Activated T-cell treated with anti-CD3 and anti-CD28 coated beads for 4 hours (primary cell): ENCODE measurements at regions not wholly inside any gene's neighbourhood (a gene's known extent, or its start where the extent isn't known, plus 50 kb on each side); places are given as distances from the start of the nearest gene placed in this dataset.
"Not testable (repeated sequence)": the region's sequence is repeated elsewhere in the genome, so short reads cannot be mapped to it uniquely, and the experiment has no call there.

ENCODE experiments used
- DNase-seq: peaks from one replicate; pipeline ENCODE4 v3.0.0-alpha.2; 2020

DNA sequence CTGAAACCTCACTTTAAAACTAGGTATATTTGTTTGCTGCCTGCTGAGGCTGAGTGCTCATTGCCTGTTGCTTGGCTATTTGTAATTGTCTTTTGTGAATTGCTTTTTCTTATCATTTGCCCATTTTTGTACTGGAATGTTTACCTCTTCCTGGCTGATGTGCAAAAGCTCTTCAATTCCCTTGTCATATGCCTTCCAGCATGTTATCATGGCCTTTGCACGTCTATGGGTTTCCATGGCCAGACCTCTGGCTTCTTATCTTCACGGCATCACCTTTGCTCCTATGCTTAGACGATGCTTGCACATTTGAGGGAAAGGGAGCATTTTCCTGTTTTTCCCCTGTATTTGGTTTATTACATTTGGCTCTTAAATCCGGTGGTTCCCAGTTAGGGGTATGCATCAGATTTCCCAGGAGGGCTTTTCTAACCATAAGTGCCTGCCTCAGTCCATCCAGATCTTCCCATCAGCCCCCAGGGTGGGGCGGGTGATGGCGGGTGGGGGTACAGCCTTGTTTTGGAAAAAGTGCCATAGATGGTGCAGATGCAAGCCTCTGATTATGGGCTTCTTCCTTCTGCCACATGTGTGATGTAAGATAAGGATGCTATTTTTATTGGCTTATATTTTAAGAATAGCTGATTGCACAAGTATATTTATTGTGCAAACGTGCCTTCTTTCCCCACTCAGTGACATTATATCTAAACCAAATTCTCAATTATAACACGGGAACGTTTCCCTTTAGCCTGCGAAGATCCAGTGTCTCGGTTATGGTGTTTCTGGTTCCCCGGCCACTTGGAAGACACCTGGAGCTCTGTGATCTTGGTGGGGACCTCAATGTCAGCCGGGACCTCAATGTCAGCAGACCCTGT lies 70.6 kb upstream of the SEPTIN5 start:
- DNase-seq = no peak

DNA sequence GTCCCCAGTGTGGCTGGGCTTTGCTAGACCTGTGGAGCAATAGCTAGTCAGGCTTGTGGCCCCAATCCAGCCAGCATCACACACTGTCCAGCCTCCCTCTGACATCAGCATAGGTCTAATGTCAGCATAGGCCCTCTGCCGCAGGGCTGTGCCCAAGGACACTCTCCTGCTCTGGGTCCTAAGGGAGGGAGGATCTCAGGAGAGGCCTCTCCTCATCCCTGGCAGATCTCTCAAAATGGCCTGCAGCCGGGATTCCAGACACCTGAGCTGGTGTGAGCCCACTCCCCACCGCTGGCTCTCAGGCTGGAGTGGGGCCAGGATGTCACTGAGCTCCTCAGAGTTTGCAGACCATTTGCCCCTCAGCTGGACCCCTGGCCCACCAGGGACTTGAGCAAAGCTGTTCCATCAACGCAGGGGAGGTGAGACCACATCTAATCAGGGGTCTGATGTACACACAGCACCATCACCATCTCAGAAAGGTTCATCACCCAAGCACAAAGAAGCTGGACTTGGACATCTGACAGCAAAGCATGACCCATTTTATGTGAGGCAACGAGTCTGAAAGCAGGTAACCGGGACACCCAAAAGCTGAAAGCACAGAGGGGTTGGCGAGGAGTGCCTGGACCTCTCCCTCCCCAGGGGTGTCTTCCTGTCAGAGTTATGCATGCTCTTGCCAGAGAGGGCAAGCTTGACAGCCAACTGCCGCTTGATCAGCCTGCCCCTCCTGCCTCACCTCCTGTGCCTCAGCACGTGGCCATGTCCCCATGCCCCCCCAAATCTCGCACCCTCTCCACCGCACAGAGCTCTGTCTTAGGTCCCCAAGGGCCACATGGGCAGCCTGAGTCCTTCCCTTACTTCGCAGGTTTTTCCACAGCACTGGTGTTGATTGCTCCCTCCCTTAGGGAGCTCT lies 69.7 kb upstream of the SEPTIN5 start:
- no peak for DNase-seq

DNA sequence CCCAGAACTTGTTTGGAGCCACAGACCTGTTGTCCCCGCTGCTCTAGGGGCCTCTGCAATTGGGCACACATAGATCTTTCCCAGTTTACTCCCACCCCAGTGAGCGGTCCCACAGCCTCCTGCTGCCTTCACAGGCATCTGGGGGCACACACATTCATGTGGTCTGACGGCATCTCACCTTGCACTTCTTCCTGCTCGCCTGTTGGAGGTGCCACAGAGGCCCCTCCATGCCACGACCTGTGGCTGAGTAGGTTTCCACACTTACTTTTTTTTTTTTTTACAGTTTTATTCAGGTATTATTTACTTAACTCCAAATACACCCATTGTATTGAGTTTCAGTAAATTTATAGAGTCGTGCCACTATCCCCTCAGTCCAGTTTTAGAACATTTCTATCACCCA lies 68.9 kb upstream of the SEPTIN5 start:
- no peak for DNase-seq

DNA sequence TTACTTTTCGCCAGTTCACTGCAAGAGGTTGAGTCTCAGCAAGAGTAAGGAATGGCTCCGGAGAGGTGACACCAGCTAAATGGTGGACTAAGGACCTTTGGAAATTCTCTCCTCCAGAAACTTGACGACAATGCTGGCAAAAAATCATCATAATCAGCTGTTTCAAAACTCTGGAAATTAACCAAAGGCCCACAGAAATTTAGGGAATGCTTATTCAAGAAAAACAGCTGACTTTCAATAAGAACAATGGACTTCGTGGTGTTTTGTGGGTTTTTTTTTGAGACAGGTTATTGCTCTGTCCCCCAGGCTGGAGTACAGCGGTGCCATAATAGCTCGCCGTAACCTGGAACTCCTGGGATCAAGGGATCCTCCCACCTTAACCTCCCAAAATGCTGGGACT lies 68.4 kb upstream of the SEPTIN5 start:
- DNase-seq = no peak

DNA sequence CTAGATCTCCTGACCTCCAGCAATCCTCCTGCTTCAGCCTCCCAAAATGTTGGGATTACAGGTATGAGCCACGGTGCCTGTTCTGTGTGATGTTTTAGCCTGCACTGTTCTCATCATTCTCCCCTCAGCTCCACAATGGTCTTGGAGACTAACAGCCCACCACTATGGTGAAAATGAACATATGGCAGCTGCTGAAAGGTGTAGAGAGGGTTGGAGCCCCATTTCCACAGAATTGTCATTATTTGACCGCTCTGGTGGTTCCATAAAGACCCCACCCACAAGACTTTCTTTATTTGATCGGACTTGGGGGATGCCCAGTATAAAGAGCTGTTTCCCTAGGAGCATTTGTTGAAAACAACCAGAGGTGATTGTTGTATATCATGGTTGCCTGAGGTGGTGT lies 67.9 kb upstream of the SEPTIN5 start:
- DNase-seq = no peak

DNA sequence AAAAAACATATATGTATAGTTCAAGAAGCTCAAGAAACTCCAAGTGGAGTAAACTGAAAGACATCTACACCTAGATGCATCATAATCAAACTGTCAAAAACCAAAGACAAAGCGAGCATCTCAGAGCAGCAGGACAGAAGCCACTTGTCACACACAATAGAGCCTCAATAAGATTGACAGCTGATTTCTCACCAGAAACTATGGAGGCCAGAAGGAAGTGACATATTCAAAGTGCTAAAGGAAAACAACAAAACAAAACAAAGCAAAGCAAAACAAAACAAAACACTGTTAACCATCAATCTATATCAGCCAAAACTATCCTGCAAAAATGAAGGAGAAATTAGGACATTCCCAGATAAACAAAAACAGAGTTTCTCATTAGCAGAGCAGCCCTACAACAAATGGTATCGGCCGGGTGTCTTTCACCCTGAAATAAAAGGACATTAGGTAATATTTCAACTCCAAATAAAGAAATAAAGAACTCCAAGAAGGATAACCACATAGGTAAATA lies 65.8 kb upstream of the SEPTIN5 start:
- DNase-seq = no peak

DNA sequence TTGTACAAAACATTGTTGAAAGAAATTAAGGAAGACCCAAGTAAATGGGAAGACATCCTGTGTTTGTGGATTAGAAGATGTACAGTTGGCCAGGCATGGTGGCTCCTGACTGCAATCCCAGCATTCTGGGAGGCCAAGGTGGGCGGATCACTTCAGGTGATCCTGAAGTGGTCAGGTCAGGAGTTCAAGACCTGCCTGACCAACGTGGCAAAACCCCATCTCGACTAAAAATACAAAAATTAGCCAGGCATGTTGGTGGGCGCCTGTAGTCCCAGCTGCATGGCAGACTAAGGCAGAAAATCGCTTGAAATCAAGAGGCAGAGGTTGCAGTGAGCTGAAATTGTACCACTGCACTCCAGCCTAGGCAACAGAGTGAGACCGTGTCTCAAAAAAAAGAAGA lies 62.0 kb upstream of the SEPTIN5 start:
- no peak for DNase-seq

DNA sequence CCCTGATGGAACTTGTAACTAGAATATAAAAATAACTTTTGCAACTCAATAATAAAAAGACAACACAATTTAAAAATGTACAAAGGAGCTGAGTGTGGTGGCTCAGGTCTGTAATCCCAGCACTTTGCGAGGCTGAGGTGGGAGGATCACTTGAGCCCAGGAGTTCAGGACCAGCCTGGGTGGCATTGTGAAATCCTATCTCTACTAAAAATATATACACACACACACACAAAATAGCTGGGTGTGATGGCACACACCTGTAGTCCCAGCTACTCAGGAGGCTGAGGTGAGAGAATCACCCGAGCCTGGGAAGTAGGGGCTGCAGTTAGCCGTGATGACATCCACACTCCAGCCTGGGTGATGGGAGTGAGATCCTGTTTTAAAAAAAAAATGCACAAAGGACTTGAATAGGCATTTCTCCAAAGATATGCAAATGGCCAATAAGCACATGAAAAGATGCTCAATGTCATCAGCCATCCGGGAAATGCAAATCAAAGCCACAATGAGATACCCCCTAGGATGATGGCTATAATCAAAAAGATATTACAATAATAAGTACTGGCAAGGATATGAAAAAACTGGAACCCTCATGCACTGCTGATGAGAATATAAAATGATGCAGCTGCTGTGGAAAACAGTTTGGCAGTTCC lies 59.8 kb upstream of the SEPTIN5 start:
- no peak for DNase-seq

DNA sequence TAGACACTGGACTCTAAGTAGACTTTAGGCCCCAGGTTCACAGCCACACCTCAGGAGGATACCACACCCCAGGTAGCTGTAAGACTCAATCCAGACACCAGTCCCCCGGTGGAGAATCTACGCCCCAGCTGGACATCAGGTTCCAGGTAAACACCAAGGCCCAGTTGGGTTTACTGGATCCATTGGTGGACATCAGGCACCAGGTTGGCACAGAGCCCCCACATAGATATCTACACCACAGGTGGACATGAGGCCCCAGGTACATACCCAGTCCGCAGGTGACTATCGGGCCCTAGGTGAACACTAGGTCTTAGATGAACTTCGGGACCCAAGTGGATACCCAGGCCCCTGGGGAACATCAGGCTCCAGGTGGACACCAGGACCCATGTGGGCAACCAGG lies 58.9 kb upstream of the SEPTIN5 start:
- DNase-seq = no peak

DNA sequence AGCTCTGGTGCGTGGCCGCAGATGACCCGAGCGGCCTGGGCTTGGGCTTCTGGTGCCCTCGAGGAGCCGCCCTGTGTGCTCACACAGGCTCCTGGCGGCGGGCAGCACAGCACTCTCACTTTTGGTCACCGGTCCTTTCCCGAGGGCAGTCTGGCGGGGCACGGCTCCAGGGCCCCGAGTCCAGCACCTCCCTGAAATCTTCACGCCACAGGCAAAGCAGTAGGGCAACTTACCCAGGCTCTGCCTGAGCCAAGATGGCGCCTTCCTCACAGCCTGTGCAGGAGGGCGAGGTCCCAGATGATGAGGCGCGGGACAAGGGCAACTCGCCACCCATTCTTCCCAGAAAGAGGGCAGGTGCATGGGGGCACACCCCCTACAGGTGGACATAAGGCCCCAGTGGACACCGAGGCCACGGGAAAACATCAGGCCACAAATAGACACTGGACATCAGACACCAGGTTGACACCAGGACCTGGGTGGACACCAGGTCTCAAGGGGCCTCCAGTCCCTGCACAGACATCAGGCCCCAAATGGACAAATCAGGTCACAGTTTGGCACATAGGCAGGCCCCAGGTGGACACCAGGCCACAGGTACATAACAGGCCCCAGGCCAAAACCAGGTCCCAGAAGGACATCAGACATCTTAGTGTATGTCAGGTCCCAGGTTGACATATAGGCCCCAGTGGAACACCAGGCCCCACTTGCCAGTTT lies 57.6 kb upstream of the SEPTIN5 start:
- no peak for DNase-seq

DNA sequence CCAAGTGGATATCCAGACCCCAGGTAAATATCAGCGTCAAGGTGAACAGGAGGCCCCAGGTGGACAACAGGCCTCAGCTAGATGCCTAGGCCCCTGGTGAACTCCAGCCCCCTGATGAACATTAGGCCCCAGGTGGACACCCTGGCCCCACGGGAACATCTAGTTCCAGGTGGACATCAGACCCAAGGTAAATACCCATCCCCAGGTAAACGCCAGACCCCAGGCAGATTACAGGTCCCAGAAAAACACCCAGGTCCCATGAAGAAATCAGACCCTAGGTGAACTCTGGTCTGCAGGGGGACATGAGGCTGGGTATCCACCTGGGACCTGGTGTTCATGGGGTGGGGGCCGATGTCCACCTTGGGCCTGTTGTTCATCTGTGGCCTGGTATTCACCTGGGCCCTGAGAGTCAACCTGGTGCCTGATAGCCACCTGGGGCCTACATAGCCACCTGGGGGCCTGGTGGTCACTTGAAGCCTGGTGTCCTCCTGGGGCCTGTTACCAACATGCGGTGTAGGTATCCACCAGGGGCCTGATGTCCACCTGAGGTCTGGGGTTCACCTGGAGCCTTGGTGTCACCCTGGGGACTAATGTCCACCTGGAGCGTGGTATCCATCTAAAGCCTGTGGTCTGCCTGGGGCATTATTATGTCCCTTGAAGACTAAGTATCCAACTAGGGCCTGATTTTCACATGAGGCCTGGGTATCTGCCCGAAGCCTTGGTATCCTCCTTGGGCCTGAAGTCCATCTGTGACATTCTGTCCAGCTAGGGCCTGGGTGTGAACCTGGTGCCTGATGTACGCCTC lies 56.8 kb upstream of the SEPTIN5 start:
- no peak for DNase-seq

DNA sequence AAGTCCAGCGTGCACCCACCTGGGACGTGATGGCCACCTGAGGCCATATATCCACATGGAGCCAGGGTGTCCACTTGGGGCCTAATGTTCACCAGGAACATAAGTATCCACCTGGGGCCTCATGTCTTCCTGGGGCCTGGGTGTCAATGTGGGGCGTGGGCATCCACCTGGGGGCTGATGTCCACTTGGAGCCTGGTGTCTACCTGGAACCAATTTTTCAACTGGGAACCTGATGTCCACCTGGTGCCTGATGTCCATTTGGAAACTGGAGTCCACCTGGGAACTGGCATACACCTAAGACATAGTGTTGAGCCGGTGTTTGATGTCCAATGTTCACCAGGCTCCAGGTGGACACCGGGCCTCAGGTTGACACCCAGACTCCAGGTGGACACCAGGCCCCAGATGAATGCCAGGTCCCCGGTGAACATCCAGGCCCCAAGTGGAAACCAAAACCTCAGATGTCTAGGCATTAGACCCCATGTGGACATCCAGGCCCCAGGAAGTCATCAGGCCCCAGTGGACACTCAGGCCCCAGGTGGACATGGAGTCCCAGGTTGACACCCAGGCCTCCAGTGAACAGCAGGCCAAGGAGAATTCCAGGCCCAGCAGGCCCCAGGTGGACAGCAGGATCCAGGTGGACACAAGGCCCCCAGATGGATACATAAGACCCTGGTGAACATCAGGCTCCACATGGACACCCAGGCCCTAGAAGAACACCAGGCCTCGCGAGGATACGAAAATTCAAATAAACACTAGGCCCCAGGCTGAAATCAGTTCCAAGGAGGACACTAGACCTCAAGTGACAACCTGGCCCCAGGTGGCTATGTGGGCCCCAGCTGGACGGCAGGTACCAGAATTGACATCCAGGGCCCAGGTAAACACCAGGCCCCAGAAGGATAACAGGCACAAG lies 56.0 kb upstream of the SEPTIN5 start:
- DNase-seq = no peak

DNA sequence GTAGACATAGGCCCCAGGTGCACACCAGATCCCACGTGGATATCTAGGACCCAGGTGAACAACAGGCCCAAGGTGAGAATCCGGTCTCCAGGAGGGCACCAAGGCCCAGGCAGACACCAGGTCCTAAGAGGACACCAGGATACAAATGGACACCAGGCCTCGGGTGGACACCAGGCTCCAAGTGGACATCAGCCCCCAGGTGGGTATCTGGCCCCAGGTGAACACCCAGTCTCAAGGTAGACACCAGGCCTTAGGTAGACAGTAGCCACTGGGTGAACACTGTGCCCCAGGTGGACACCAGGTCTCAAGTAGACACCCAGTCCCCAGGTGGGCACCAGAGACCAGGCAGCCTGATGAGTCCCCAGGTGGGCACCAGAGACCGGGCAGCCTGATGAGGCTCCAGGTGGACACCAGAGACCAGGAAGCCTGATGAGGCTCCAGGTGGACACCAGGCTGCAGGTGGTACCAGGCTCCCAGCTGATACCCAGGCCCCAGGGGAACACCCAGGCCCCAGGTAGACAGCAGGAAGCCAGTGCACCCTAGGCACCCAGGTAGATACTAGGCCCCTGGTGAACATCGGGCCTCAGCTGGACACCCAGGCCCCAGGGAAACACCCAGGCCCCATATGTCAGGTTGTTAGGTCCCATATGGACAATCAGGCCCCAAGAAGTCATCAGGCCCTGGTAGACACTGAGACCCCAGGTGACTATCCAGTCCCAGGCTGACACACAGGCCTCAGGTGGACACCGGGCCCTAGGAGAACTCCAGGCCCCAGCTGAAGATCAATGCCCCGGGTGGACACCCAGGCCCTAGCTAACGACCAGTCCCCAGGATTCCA lies 55.1 kb upstream of the SEPTIN5 start:
- DNase-seq = no peak

DNA sequence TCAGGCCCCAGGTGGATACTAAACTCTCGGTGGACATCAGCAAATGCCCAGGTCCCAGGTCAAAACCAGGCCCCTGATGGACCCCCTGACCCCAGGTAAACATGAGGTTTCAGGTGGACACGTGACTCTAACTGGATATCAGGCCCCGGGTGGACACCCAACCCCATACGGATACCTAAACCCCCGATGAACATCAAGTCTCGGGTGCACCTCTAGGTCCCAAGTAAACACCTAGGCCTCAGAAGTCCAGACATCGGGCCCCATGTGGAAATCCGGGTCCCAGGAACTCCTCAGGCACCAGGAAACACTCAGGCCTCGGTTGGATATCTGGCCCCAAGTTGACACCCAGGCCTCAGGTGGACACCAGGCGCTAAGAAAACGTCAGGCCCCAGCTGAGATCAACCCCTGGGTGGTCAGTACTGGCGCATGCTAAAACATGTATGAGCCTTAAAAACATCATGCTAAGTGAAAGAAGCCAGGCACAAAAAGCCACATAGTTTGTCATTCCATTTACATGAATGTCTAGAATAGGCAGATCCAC lies 54.4 kb upstream of the SEPTIN5 start:
- no peak for DNase-seq

DNA sequence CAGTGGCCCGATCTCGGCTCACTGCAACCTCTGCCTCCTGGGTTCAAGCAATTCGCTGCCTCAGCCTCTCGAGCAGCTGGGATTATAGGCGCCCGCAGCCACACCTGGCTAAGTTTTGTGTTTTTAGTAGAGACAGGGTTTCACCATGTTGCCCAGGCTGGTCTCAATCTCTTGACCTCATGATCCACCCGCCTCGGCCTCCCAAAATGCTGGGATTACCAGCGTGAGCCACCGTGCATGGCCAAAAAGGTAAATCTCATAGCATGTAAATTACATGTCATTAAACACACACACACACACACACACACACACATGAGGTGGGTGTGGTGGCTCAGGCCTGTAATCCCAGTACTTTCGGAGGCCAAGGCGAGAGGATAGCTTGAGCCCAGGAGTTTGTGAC lies 53.7 kb upstream of the SEPTIN5 start:
- not testable (repeated sequence) for DNase-seq

DNA sequence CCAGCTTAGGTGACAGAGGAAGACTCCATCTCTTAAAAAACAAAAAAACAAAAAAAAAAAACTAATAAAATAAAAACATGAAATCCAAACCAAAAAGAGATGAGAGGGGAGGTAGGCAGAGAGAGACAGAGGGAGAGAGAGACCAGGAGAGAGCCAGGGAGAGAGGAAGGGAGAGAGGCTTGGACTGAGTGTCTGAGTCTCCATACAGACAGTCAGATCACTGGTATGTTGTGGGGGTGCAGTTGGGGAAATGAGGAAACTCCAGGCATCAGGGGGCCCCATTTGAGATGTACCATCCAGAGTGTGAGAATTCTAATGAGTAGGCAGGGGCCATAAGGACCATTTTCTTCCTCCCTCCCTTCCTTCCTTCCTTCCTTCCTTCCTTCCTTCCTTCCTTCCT lies 53.1 kb upstream of the SEPTIN5 start:
- DNase-seq = no peak

DNA sequence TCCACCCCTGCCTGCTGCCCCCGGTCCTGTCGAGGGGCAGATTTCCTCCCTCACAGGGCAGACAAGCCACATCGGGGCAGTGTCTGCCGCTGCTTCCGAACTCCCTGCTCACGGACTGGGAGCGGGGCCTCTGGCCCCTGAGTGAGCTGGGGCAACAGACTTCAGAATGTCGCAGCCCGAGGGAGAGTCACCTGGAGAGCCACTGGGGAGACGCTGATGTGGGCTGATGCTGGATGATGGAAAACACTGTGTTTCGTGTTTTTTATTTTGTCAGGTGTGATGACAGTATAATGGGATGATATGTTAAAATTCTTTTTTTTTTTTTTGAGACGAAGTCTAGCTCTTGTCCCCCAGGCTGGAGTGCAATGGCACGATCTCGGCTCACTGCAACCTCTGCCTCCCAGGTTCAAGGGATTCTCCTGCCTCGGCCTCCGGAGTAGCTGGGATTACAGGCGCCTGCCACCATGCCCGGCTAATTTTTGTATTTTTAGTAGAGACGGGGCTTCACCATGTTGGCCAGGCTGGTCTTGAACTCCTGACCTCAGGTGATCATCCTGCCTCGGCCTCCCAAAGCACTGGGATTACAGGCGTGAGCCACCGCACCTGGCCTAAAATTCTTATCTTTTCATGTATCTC lies 52.1 kb upstream of the SEPTIN5 start:
- not testable (repeated sequence) for DNase-seq

DNA sequence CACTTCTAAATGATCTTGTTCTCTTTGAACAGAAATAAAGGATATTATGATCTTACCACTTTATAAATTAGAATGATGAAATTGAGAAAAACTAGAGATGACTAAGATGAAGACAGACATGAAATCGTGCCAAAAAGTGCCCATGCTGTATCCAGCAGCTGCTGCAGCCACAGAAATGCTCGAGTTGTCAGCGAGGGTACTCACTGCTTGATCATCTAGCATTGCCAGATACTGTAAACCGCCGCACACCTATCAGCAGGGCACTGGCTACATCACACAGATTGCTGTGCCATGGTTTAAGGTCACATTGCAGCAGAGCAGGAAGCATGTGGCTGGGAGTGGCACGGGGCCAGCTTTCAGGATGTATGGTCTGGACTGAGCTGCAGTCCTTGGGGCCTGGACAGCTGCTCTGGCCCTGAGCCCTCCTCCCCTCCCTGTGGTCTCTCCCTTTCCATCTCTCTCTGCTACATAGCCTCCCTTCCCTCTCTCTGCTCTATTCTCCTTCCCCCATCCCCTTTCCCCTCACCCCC lies 51.0 kb upstream of the SEPTIN5 start:
- no peak for DNase-seq
